ENCODE measurements at regions not wholly inside any gene's neighbourhood (a gene's known extent, or its start where the extent isn't known, plus 50 kb on each side); places are given as distances from the start of the nearest gene placed in this dataset.

DNA sequence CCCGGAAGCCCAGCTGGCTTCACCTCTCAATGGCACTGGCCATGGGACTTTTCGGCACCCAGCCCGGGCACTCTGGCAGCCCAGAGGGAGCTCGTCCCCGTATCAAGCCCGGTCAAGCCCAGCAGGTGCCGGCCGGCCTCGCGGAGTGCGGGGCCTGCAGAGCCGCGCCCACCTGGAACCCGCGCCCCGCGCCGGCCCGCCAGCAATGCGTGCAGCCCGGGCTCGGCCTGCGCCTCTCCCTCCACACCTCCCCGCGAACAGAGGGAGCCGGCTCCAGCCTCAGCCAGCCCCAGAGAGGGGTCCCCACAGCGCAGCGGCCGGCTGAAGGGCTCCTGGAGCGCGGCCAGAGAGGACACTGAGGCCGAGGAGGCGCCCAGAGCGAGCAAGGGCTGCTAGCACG, 133.6 kb upstream of the FRG1 start (continued):
- TF ChIP-seq CBX3 (IDR thresholded peaks at IDR 0.05; ENCODE audit: low read depth): no peak

DNA sequence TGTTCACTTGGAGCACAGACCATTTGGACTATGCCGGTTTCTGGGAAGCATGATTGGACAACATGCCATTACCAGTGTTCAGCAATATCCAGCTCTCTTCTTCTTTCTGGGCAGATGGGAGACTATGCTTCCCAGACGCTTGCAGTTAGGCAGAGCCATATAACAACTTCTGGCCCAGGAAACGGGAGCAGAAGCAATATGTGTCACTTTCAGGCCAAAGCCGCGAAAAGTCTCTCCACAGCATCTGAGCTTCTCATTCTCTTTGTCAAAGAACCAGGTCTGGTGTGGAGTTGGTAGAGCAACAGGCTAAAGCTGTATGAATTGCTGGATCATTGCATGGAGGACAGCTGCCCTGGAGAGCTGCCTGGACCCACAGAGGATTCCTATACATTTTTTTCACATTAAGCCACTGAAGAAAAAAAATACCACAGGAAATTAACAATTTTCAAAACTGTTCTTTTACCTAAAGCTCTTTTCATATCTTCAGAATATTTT, 131.4 kb upstream of the FRG1 start:
- BruUV-seq (replicated peaks): no TSS peak
- no peaks in the 10 kb centered on the region for H3K9me2 ChIP-seq (ENCODE audit: insufficient read depth)
- RAD21 ChIA-PET (ENCODE audit: low non-redundant PET in 1 of 2, low total read pairs in 2 of 2, uncharacterized antibody in 2 of 2, unreplicated experiment in 2 of 2): no interaction called here

DNA sequence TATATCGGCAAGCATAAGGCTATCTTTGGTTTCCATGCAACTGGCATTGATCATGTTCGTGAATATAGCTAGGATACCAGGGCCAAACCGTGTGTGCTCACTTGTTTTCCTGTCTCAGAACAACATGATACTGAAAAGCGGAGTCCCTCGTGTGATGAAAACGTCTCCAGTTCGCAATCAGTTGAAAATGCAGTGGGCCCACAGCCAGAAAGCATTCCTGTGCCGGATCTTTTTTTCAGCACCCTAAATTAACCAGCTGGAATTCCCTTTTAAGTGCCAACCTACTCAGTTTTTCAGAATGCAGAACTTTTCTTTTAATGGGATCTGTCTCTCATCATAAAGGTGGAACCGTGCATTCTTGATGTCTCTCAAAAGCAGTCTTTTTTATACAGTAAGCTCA, 130.8 kb upstream of the FRG1 start:
- intact Hi-C loops (cut with micrococcal nuclease): no loop called here
- no peak overlapping the region for H3K9ac ChIP-seq (ENCODE audit: low read length)
- no peaks in the 10 kb centered on the region for H3K9me3 ChIP-seq (ENCODE audit: control insufficient read depth in 1 of 2, insufficient read depth in 1 of 2, low read depth in 1 of 2, low read length in 2 of 2)
- no peak overlapping the region for H3K4me3 ChIP-seq (replicated peaks in 1 of 2; ENCODE audit: low read depth in 1 of 2, low read length in 2 of 2)
- H3K79me2 ChIP-seq (ENCODE audit: insufficient read depth, low read length): no peaks in the 10 kb centered on the region
- no peaks in the 10 kb centered on the region for H3K9me2 ChIP-seq (ENCODE audit: insufficient read depth)
- no peak overlapping the region for H3K27ac ChIP-seq (ENCODE audit: low read depth, low read length)
- no TSS peak for BruUV-seq (replicated peaks)
- H3K4me2 ChIP-seq (ENCODE audit: low read length): no peak overlapping the region
- H3K36me3 ChIP-seq (ENCODE audit: control insufficient read depth in 1 of 2, insufficient read depth in 2 of 2, low read length in 2 of 2): no peaks in the 10 kb centered on the region
- RAD21 ChIA-PET (ENCODE audit: low non-redundant PET in 1 of 2, low total read pairs in 2 of 2, uncharacterized antibody in 2 of 2, unreplicated experiment in 2 of 2): no interaction called here
- POLR2A ChIA-PET: no interaction called here
- no peak overlapping the region for H2AFZ ChIP-seq (ENCODE audit: low read depth, low read length, poor library complexity, severe bottlenecking)
- H4K20me1 ChIP-seq (ENCODE audit: insufficient read depth): no peaks in the 10 kb centered on the region
- no peak for DNase-seq (ENCODE audit: low read depth, low spot score)
- H3K4me1 ChIP-seq (ENCODE audit: control insufficient read depth in 1 of 2, insufficient read depth in 2 of 2, low read length in 2 of 2): no peaks in the 10 kb centered on the region
- no peaks in the 10 kb centered on the region for H3K27me3 ChIP-seq (ENCODE audit: insufficient read depth, low read length)
- CTCF ChIA-PET: no interaction called here
- no peak for ATAC-seq
- no peak for TF ChIP-seq CEBPB (IDR thresholded peaks at IDR 0.05; ENCODE audit: low read depth)
- TF ChIP-seq YY1 (IDR thresholded peaks at IDR 0.05; ENCODE audit: extremely low read depth, insufficient replicate concordance, low read depth, low read length): no peak
- no peak for TF ChIP-seq CBX3 (IDR thresholded peaks at IDR 0.05; ENCODE audit: low read depth)
- TF ChIP-seq EZH2 (IDR thresholded peaks at IDR 0.05): no peak
- TF ChIP-seq SP1 (IDR thresholded peaks at IDR 0.05; ENCODE audit: low read depth): no peak
- TF ChIP-seq, protein P1, sequence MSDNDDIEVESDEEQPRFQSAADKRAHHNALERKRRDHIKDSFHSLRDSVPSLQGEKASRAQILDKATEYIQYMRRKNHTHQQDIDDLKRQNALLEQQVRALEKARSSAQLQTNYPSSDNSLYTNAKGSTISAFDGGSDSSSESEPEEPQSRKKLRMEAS (IDR thresholded peaks at IDR 0.05): no peak
- TF ChIP-seq EZH2phosphoT487 (IDR thresholded peaks at IDR 0.05; ENCODE audit: borderline replicate concordance): no peak
- no peak for TF ChIP-seq ELF1 (IDR thresholded peaks at IDR 0.05; ENCODE audit: borderline replicate concordance, low read depth)
- no peak for TF ChIP-seq SRF (IDR thresholded peaks at IDR 0.05; ENCODE audit: low read depth)
- TF ChIP-seq TCF7L2 (IDR thresholded peaks at IDR 0.05; ENCODE audit: borderline replicate concordance, extremely low read depth, insufficient read depth, insufficient read length): no peak
- TF ChIP-seq SIN3A (IDR thresholded peaks at IDR 0.05; ENCODE audit: low read depth): no peak
- TF ChIP-seq, protein P2, sequence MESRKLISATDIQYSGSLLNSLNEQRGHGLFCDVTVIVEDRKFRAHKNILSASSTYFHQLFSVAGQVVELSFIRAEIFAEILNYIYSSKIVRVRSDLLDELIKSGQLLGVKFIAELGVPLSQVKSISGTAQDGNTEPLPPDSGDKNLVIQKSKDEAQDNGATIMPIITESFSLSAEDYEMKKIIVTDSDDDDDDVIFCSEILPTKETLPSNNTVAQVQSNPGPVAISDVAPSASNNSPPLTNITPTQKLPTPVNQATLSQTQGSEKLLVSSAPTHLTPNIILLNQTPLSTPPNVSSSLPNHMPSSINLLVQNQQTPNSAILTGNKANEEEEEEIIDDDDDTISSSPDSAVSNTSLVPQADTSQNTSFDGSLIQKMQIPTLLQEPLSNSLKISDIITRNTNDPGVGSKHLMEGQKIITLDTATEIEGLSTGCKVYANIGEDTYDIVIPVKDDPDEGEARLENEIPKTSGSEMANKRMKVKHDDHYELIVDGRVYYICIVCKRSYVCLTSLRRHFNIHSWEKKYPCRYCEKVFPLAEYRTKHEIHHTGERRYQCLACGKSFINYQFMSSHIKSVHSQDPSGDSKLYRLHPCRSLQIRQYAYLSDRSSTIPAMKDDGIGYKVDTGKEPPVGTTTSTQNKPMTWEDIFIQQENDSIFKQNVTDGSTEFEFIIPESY (IDR thresholded peaks at IDR 0.05; ENCODE audit: extremely low read depth, insufficient replicate concordance, low read length): no peak
- TF ChIP-seq, protein P3, sequence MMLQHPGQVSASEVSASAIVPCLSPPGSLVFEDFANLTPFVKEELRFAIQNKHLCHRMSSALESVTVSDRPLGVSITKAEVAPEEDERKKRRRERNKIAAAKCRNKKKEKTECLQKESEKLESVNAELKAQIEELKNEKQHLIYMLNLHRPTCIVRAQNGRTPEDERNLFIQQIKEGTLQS (IDR thresholded peaks at IDR 0.05): no peak
- no peak for TF ChIP-seq FOSL1 (IDR thresholded peaks at IDR 0.05; ENCODE audit: low read depth)

More for the DNA sequence above, 131.4 kb upstream of the FRG1 start:
- Histone ChIP-seq H2AFZ (ENCODE audit: low read depth, low read length, poor library complexity, severe bottlenecking) (no peak overlapping the region), H4K20me1 (ENCODE audit: insufficient read depth) (no peaks in the 10 kb centered on the region), H3K4me1 (ENCODE audit: control insufficient read depth in 1 of 2, insufficient read depth in 2 of 2, low read length in 2 of 2) (no peaks in the 10 kb centered on the region), H3K4me3 (replicated peaks in 1 of 2; ENCODE audit: low read depth in 1 of 2, low read length in 2 of 2) (no peak overlapping the region), H3K4me2 (ENCODE audit: low read length) (no peak overlapping the region), H3K27ac (ENCODE audit: low read depth, low read length) (no peak overlapping the region), H3K36me3 (ENCODE audit: control insufficient read depth in 1 of 2, insufficient read depth in 2 of 2, low read length in 2 of 2) (no peaks in the 10 kb centered on the region), H3K9ac (ENCODE audit: low read length) (no peak overlapping the region), H3K9me3 (ENCODE audit: control insufficient read depth in 1 of 2, insufficient read depth in 1 of 2, low read depth in 1 of 2, low read length in 2 of 2) (no peaks in the 10 kb centered on the region), H3K79me2 (ENCODE audit: insufficient read depth, low read length) (no peaks in the 10 kb centered on the region), H3K27me3 (ENCODE audit: insufficient read depth, low read length) (no peaks in the 10 kb centered on the region)
- intact Hi-C loops (cut with micrococcal nuclease): no loop called here
- no peak for TF ChIP-seq YY1 (IDR thresholded peaks at IDR 0.05; ENCODE audit: extremely low read depth, insufficient replicate concordance, low read depth, low read length)
- no peak for TF ChIP-seq JUND (IDR thresholded peaks at IDR 0.05)
- no peak for TF ChIP-seq CEBPB (IDR thresholded peaks at IDR 0.05; ENCODE audit: low read depth)
- TF ChIP-seq ZNF274 (IDR thresholded peaks at IDR 0.05; ENCODE audit: low read depth, low read length): no peak
- TF ChIP-seq EZH2phosphoT487 (IDR thresholded peaks at IDR 0.05; ENCODE audit: borderline replicate concordance): no peak
- TF ChIP-seq RAD21 (IDR thresholded peaks at IDR 0.05; ENCODE audit: low read depth): no peak
- no peak for TF ChIP-seq SRF (IDR thresholded peaks at IDR 0.05; ENCODE audit: low read depth)
- no peak for TF ChIP-seq ZFX (IDR thresholded peaks at IDR 0.05)
- no peak for TF ChIP-seq SP1 (IDR thresholded peaks at IDR 0.05; ENCODE audit: low read depth)
- TF ChIP-seq POLR2A (IDR thresholded peaks at IDR 0.05; ENCODE audit: borderline replicate concordance, extremely low read depth, insufficient read depth, insufficient read length): no peak
- TF ChIP-seq, protein P3 (IDR thresholded peaks at IDR 0.05): no peak
- POLR2A ChIA-PET: no interaction called here
- no peak for DNase-seq (ENCODE audit: low read depth, low spot score)
- CTCF ChIA-PET: no interaction called here
- no peak for ATAC-seq
